ENCODE measurements at regions not wholly inside any gene's neighbourhood (a gene's known extent, or its start where the extent isn't known, plus 50 kb on each side); places are given as distances from the start of the nearest gene placed in this dataset.

- Histone ChIP-seq H3K27ac (no peak overlapping the region), H3K4me3 (no peak overlapping the region), H3K9me3 (no peaks in the 10 kb centered on the region), H3K27me3 (replicated peaks; ENCODE audit: insufficient read depth) (no peaks in the 10 kb centered on the region), H3K36me3 (no peaks in the 10 kb centered on the region), H3K4me1 (ENCODE audit: control insufficient read depth in 1 of 2, low read depth in 2 of 2) (no peaks in the 10 kb centered on the region)
- ATAC-seq (ENCODE audit: insufficient number of reproducible peaks, low FRiP score, low read depth) (no peak), DNase-seq (ENCODE audit: low spot score) (no peak)
- TF ChIP-seq CTCF (IDR thresholded peaks at IDR 0.05) = no peak
Observed at GRCh38 chr15:69587723-69588426, 135.3 kb downstream of the RPLP1 start.

GRCh38 chr15:69590201-69590710 lies 137.6 kb downstream of the RPLP1 start:
- Histone ChIP-seq H3K27ac (no peak overlapping the region), H3K9me3 (no peaks in the 10 kb centered on the region), H3K27me3 (replicated peaks; ENCODE audit: insufficient read depth) (no peaks in the 10 kb centered on the region), H3K36me3 (no peaks in the 10 kb centered on the region), H3K4me3 (no peak overlapping the region), H3K4me1 (ENCODE audit: control insufficient read depth in 1 of 2, low read depth in 2 of 2) (peaks cover 7 to 19% of the 10 kb centered on the region in 2 donors)
- no peak for ATAC-seq (ENCODE audit: insufficient number of reproducible peaks, low FRiP score, low read depth)
- DNase-seq (ENCODE audit: low spot score) = no peak
- no peak for TF ChIP-seq CTCF (IDR thresholded peaks at IDR 0.05)

- H3K4me3 ChIP-seq = no peak overlapping the region
- no peak overlapping the region for H3K27ac ChIP-seq
- H3K36me3 ChIP-seq = no peaks in the 10 kb centered on the region
- H3K27me3 ChIP-seq (replicated peaks; ENCODE audit: insufficient read depth) = no peaks in the 10 kb centered on the region
- no peaks in the 10 kb centered on the region for H3K9me3 ChIP-seq
- ATAC-seq (ENCODE audit: insufficient number of reproducible peaks, low FRiP score, low read depth) (no peak), DNase-seq (ENCODE audit: low spot score) (no peak)
- no peak for TF ChIP-seq CTCF (IDR thresholded peaks at IDR 0.05)
- peaks cover 11 to 27% of the 10 kb centered on the region in 2 donors for H3K4me1 ChIP-seq (ENCODE audit: control insufficient read depth in 1 of 2, low read depth in 2 of 2)
Observed at GRCh38 chr15:69590932-69591524, 138.4 kb downstream of the RPLP1 start.

GRCh38 chr15:69591905-69592508 lies 139.4 kb downstream of the RPLP1 start:
- H3K27me3 ChIP-seq (replicated peaks; ENCODE audit: insufficient read depth) = no peaks in the 10 kb centered on the region
- no peak for TF ChIP-seq CTCF (IDR thresholded peaks at IDR 0.05)
- peaks cover 17 to 36% of the 10 kb centered on the region in 2 donors for H3K4me1 ChIP-seq (ENCODE audit: control insufficient read depth in 1 of 2, low read depth in 2 of 2)
- H3K4me3 ChIP-seq = no peak overlapping the region
- H3K36me3 ChIP-seq = no peaks in the 10 kb centered on the region
- ATAC-seq (ENCODE audit: insufficient number of reproducible peaks, low FRiP score, low read depth) (no peak), DNase-seq (ENCODE audit: low spot score) (no peak)
- H3K27ac ChIP-seq = no peak overlapping the region
- H3K9me3 ChIP-seq = no peaks in the 10 kb centered on the region

- no peaks in the 10 kb centered on the region for H3K27me3 ChIP-seq (replicated peaks; ENCODE audit: insufficient read depth)
- peaks cover 17 to 38% of the 10 kb centered on the region in 2 donors for H3K4me1 ChIP-seq (ENCODE audit: control insufficient read depth in 1 of 2, low read depth in 2 of 2)
- no peak for ATAC-seq (ENCODE audit: insufficient number of reproducible peaks, low FRiP score, low read depth)
- no peaks in the 10 kb centered on the region for H3K9me3 ChIP-seq
- H3K4me3 ChIP-seq = no peak overlapping the region
- TF ChIP-seq CTCF (IDR thresholded peaks at IDR 0.05) = no peak
- H3K36me3 ChIP-seq = no peaks in the 10 kb centered on the region
- H3K27ac ChIP-seq = peak overlapping the region in 1 of 2 donors; percentile 88
- no peak for DNase-seq (ENCODE audit: low spot score)
Observed at GRCh38 chr15:69592954-69593353, 140.3 kb downstream of the RPLP1 start.
